CD4-positive, alpha-beta T cell treated with Interleukin-17A for 4 hours (primary cell): ENCODE measurements at regions not wholly inside any gene's neighbourhood (a gene's known extent, or its start where the extent isn't known, plus 50 kb on each side); places are given as distances from the start of the nearest gene placed in this dataset.
"Not testable (repeated sequence)": the region's sequence is repeated elsewhere in the genome, so short reads cannot be mapped to it uniquely, and the experiment has no call there.

Source experiments
- DNase-seq: peaks from one replicate; pipeline ENCODE4 v3.0.0-alpha.2; 2020; ENCODE audit warnings: mixed read lengths

DNA sequence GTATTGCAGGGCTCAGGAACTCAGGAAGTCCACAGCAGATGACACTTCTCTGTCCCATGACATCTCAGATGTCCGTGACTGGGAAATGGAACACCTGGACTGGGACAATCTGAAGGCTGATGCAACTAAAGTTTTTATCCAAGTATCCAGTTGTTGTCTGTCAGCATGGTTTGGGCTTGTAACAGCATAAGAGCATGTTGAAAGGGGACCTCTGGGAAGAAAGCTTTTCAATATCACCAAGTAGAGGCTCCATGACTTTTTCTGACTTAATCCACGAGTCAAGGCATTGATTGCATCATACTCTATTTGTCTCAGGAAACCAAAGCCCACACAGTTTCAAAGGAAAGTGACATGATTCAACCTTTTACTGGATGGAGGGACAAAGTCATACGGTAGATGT lies 807.7 kb downstream of the MTRR start:
- DNase-seq = no peak

DNA sequence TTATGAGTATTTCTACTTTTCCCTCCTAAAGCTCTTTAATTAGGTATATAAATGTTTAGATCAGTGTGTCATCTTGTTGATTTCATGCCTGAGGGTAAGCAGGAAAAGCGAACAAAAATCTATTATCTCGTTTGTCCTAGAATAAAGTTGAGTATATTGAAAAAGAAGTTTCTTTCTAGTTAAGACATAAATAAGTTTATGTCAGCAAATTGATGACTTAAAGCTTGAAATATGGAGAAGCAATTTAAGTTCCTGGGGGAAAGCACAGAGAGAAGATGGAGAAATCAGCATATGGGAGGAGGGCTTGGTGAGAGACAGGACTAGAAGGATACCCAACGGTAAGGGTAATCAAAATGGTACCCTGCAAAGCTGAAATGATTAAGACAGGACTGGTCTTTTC lies 813.4 kb downstream of the MTRR start:
- DNase-seq = no peak

DNA sequence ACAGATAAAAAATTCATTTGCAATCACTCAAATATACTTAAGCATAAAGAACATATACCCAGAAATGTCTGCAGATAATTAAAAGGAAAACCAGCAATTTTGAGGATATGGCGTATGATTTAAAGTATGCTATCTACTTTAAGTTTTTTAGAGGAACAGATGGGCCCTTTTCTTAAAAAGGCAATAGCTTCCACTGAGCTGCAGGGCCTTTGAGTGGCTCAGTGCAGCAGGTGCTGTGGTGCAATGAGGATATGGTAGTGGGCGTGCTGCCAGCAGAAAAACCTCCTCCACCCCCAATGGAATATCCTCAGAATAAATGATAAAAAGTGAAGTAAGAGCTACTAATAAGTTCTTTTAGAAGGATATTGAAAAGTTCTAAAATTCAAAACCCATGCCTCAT lies 814.5 kb downstream of the MTRR start:
- DNase-seq = no peak

DNA sequence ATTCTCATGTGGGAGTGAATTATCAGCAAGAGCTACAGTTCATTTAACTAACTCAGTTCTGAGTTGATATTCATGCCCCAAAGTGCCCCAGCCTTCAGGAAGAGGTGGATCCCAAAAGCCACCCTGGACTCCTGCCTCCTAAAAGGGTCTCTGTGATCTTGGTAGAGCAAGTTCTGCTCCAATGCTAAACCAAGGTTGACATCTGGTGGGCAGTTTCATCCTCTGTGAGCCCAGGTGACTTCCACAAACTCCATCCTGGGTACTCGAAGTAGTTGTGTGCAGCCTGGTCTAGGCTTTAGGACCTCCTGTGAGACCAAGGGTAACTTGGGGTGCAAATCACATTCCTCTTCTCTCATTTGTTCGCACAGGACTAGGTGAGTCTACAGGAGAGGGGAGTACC lies 816.8 kb downstream of the MTRR start:
- DNase-seq = no peak

DNA sequence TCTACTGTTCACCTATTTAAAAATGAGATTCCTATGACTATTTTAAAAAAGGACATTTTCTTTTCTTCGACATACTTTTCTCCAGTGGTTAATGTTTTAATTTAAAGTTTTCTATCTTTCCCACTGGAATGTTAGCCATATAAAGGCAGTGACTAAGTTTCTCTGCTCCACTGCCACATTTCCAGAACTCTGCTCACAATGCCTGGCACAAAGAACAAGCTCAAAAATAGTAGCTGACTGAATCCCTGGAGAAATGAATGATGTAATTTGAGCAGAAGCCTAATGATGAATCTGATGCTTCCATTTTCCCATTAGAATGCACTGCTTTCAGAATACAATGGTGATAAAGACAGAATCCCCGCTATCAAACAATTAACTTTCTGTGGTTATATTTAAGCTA lies 817.8 kb downstream of the MTRR start:
- no peak for DNase-seq

DNA sequence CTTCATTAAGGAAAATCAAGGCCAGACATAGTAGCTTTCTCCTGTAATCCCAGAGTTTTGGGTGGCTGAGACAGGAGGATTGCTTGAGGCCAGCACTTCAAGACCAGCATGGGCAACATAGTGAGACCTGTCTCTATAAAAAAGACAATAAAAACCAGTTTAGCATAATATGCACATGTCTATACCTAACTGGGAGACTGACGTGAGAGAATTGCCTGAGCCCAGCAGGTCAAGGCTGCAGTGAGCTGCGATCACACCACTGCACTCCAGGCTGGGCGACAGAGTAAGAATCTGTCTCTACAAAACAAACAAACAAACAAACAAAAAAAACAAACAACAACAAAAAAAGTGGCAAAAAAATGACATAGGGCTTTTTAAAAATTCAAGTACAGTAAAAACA lies 820.8 kb downstream of the MTRR start:
- DNase-seq = no peak

DNA sequence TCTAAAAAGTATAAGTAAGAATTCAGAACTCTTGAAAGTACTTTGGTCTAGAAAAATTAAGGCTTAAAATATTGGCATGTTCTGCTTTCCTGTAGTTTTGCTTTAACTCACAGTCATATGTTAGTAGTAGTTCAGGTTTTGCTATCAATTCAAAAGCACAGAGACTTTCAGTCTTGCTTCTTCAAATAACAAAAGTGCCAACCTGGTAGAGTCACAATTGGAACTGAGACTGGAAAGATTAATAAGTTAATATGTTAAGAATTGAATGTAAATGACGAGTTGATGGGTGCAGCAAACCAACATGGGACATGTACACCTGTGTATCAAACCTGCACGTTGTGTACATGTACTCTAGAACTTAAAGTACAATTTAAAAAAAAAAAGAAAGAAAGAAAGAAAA lies 822.3 kb downstream of the MTRR start:
- no peak for DNase-seq

DNA sequence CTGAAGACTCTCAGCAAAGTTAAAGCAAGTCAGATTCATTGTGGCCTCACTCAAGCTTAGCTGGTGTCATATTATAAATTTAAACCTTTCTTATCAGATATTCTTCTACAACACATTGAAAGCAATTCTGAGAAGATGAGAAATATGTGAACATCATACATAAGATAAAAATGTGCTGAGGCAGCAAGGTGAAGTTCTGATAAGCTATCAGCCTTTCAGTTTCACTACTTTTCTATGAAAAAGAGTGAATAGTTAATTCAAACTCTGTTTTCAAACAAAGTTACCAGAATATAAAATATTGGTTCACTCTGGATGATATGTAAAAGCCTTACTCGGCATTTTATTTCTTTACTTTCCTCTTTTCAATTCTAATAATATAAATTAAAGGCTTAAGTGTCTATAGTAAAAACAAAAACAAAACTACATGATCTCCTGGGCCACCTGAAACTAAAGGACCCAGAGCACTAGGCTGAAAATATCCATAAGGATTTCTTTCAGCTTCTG lies 824.4 kb downstream of the MTRR start:
- no peak for DNase-seq

DNA sequence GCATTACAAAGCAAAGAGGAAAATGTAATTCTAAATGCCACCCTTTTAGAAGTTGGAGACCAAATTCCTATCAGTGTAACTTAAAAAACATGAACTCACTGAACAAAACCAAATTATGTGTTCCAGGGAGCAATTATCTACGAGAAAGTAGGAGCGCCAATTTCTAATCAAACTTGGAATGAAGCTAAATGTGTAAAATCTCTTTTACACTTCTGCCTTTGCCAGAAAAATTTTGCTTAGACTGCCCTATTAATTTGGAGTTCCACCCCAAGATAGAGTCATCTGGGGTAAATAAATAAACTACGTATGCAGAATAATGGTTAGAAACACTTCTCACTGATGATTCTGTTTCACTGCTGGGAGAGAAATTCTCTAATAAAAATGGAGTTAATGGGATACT lies 825.6 kb downstream of the MTRR start:
- no peak for DNase-seq

DNA sequence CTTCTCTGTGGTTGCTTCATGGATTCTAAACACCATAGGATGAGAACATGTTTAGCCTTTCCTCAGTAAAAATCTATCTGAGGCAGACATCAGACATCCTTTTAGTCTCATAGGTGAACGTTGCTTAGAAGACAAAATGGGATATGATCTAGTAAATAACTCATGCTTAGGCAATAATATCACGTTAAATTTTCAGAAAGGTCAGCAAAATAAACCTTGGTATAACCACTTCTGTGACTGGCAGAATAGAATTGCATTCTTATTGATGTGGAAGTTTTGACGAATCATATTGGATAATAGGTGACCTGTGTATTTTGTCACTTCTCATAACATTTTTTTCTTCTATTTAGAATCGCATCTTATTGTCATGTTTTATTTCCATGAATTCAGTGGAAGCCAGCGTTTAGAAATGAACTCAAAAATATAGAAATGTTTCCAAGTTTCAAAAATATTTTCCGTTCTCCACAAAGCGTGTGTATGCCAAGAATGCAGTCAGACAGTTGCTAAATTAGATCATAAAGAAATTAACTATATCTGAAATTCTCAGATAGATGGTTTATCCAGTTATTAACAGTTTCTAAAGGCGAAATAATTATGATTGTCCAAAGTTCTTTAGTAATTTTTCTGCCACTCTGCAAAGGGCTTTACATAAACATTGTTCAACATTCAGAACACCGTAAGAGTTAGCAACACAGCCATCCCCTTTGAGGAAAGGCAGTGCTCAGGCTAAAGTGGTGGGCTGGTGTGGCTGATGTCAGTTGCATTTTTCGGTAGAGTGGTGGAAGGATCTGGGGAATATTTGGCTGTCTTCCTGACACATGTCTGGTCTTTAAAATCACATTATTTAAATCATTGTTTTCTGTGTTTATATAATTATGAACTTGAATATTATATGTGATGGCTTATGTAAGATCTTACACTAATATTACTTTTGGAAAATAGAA lies 827.2 kb downstream of the MTRR start:
- no peak for DNase-seq

DNA sequence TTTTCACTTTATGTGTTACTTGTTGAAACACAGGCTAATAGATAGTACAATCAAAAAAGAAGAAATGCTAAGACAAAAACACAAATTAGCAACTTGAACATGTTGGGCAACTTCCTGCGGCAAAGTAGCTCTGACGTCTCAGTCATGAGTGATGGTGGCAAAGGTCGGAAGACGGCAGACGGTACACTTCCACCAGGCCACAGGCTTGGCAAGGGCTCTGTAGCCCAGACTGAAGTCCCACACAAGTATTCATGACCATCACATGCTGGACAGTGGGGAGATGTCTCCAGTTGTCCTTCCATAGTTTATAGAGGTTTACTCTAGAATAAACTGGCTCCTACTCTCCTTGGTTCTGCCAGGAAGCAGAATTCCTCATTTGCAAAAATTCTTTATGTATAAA lies 831.3 kb downstream of the MTRR start:
- no peak for DNase-seq

DNA sequence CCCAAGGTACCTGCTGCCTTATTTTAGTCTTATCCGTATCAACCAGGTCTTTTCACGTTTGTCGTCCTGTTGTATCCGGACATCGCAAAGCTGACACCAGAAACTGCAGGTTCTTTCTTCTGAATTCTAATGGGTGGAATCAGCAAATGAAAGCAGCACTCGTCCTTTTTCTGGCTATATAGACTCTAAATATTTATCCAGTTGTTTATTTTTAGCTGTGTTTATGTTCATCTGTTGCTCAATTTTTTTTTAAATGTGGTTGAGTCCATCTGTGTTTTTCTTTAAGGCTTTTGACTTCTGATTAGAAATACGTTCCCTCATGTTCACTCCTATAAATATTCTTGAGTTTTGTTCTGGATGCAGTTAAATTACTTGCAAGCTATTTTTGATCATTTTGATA lies 831.7 kb downstream of the MTRR start:
- no peak for DNase-seq

DNA sequence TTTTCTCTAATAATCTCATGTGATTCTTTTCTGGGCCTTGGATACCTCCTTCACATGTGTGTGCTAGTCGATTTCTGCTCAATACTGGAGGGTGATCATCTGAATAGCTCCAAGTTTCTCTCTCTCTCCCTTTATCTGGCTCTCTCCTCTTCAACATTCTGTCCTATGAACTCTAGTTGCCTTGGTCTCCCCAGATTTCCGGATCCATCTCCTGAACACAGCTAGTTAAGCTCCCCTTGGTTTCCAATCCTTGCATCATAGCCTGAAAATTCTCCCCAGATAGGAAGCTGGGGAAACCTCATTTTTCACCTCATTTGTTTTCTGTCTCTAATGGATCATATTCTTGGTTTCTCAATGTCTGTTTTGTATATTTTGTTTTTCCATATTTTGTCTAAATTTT lies 832.3 kb downstream of the MTRR start:
- no peak for DNase-seq

DNA sequence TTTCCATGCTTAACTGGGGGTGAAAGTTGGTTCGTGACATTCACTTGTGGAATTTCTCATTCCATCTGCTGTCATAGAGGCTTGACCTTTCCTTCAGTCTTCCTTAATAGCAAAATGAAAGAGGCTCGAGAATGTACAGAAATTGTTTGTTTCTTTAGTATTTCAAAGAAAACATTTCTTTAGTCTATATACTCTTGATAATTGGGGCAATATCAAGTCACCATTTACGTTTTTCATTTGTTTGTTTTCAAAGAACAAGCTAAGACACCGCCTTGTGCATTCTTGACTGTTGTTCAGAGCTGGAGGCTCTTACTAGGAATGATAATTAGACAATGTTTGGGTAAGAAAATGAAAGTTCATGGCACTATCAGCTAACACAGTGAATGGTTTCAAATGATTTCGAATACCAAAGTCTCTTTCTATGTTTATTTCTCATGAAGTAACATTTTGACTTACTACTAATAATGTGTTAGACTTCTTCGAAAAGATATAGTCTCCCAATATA lies 835.4 kb downstream of the SEMA5A start:
- no peak for DNase-seq

DNA sequence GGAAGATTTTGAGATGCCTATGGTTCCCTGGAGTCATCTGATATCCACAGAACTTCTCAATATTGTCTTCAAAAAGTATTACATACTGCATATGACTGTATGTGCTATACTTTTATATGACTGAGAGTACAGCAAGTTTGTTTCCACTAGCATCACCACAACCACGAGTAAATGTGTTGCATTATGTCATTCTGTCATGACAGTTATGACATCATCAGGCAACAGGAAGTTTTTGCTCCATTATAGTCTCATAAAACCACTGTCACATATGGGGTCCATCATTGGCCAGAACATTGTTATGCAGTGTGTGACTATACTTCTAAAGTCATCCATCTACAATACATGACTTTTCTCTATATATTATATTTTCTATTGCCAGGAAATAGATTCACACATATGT lies 831.7 kb downstream of the SEMA5A start:
- DNase-seq = no peak

DNA sequence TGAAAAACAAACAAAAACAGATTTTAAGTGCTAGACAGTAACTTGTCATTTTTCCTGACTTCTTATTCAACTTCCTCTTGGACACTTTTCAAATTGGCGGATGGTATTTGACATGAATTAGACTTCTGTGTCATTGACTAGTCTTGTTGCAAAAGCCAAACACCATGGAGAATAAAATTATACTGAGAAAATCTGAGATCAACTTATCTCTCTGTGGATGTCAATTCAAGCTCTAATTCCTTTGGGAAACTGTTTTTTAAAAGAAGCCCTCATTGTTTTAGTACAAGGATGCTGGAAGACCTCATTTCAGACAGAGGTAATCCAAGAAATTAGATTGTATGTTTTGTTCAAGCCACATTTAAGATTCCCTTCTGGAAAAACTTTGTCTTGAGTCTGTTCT lies 831.0 kb downstream of the SEMA5A start:
- no peak for DNase-seq

DNA sequence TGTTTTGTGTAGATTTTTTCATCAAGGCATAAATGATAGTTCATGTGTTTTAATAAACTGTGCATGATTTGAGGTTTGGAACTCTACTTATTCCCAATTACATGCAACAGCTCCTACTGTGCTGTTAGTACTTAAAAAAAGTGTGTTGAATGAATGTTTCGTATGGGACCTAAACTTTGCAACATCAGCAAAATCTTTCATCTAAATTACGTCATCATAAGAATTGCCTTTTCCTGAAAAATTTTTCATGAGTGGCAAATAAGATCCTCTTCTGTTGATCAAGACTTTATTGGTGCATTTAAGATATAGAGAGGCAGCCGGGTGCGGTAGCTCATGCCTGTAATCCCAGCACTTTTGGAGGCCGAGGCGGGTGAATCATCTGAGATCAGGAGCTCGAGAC lies 826.1 kb downstream of the SEMA5A start:
- DNase-seq = no peak

DNA sequence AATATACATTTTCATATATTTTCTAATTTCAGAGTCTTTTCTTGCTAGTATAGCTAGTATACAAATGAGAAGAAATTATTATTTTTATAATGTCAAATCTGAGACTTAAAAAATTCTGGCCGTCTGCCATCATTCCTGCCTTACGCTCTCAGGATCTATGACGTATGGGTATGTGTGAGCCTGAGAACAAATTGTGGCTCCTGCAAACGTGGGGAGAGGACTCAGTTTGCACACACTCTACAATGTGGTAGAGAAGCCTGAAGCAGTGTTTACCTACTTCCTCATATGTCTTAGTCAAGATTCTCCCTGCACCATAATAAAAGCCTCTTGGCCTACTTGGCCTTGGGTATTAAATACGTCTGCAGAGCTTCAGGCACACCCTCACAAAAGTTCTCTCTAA lies 825.4 kb downstream of the SEMA5A start:
- no peak for DNase-seq

DNA sequence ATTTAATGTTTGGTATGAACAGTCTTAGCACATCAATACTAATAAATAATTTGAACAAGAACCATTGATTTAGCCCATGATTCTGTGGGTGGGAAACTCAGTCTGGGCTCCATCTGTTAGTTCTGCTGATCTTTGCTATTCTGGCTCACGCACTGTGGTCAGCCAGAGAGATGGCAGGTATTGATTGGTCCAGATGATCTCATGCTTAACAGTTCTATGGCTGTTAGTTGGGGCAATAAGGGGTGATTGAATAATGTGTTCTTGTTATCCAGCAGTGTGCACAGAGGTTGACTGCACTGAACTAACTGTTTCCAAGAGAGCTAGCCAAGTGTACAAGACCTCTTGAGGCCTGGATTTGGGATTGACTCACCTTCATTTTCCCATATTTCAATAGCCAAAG lies 824.3 kb downstream of the SEMA5A start:
- DNase-seq = no peak

DNA sequence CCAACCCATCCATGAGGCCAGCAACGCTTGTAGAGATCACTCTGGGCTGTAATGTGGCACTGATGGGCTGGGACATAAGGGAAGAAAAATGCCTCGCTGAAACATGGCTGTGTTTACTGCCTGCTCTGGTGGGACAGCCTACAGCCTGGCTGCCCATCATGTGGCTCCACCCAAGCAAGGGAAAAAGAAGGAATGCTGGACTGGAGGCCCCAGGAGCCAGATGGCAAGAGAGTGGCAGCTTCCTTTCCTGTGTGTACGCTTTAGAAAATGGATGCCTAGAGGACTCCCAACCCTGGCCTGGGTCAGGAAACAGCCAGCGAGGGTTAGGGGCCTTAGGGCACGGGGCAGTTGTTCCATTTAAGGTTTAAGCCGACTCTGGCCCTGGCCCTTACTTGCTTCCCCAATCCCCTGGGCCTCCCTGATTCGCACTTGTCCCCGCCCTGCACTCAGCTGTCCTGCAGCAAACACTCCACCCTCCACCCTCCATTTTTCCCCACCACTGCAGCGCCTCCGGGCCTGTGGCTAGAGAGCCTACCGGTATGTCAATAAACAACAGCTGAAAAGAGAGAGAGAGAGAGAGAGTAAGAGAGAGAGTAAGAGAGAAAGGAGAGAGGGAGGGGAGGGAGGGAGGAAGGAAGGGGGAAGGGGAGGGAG lies 819.4 kb downstream of the SEMA5A start:
- DNase-seq = no peak

DNA sequence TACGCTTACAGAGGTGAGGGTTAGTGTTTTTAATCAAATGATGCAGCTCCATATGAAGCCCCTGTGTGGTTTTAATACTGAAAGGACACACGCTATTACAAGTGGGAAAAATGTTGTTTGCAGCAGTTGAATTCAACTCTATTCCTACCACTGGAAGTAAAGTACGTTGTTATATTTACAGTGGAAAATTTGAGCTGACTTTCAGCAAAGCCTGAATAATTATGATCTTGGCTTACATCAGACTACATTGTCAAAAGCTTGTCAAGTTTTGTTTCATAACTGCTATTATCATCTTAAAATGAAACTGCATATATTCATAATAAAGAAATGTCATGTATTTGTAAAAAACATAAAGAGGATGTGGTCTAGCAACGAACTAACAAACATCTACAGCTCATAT lies 818.5 kb downstream of the SEMA5A start:
- DNase-seq = no peak

DNA sequence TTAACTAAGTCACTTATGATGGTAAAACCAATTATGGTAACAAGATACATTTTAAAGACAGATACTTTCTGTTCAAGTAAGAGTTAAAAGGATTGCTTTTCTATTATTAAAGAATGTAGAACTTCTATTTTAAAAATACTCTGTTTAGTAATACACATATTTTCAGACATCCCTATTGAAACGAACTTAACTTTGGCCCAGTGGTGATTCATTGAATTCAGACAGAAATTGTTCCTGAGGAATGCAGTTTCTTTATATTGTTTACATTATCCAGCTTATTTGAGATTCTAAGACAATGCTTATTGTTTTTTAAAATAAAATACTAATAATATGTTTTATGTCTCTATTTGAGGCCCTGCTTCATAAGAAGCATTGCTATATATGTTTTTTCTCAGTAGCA lies 816.4 kb downstream of the SEMA5A start:
- DNase-seq = no peak

DNA sequence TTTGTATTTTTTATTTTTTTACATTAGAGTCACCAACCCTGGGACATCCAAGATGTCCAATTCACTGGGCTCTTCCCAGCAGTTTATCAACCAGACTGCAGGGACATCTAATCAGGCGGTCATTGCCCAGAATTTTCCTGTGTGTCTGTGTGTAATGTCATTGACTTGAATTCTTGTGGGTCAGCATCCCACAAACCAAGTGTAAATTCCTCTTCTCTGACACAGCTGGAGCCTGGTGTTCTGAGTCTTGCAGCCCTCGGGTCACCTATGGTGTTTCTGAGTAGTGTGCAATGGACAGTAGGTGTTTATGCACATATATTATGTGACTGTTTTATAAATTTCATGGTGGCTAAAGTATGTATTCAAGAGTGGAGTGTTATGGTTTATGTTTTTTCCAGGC lies 815.7 kb downstream of the SEMA5A start:
- no peak for DNase-seq

DNA sequence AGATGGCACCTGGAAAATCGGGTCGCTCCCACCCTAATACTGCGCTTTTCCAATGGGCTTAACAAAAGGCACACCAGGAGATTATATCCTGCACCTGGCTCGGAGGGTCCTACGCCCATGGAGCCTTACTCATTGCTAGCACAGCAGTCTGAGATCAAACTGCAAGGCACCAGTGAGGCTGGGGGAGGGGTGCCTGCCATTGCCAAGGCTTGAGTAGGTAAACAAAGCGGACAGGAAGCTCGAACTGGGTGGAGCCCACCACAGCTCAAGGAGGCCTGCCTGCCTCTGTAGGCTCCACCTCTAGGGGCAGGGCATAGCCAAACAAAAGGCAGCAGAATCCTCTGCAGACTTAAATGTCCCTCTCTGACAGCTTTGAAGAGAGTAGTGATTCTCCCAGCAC lies 814.8 kb downstream of the SEMA5A start:
- not testable (repeated sequence) for DNase-seq
